ENCODE measurements at regions not wholly inside any gene's neighbourhood (a gene's known extent, or its start where the extent isn't known, plus 50 kb on each side); places are given as distances from the start of the nearest gene placed in this dataset.

DNA sequence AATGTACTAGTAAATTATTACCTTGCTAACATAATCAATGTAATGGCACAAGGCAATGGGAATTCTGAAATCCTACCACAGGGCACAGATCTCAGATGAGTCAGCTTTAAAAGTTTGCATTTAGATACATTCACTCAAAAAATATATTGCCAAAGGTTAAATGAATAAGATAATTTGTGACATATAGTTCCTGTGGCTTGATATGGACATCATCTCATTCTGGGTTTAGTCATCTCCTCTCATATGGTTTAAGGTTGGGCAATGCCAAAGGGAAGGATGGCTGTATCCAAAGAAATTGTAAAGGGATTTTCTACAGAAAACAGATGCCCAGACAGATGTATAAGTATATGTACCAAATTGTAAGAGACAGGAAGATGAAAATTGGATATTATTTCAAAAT is 1065.0 kb downstream of the LRFN5 start:
- Mint-ChIP-seq H3K9me3 (no peaks in the 10 kb centered on the region), H3K4me1 (no peaks in the 10 kb centered on the region), H3K27me3 (ENCODE audit: low read depth, poor library complexity) (no peaks in the 10 kb centered on the region), H3K36me3 (ENCODE audit: low read depth) (no peaks in the 10 kb centered on the region), H3K27ac (no peak overlapping the region), H3K4me3 (no peak overlapping the region)
- no peak for DNase-seq
- TF ChIP-seq, protein P1, sequence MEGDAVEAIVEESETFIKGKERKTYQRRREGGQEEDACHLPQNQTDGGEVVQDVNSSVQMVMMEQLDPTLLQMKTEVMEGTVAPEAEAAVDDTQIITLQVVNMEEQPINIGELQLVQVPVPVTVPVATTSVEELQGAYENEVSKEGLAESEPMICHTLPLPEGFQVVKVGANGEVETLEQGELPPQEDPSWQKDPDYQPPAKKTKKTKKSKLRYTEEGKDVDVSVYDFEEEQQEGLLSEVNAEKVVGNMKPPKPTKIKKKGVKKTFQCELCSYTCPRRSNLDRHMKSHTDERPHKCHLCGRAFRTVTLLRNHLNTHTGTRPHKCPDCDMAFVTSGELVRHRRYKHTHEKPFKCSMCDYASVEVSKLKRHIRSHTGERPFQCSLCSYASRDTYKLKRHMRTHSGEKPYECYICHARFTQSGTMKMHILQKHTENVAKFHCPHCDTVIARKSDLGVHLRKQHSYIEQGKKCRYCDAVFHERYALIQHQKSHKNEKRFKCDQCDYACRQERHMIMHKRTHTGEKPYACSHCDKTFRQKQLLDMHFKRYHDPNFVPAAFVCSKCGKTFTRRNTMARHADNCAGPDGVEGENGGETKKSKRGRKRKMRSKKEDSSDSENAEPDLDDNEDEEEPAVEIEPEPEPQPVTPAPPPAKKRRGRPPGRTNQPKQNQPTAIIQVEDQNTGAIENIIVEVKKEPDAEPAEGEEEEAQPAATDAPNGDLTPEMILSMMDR (IDR thresholded peaks at IDR 0.05): no peak

DNA sequence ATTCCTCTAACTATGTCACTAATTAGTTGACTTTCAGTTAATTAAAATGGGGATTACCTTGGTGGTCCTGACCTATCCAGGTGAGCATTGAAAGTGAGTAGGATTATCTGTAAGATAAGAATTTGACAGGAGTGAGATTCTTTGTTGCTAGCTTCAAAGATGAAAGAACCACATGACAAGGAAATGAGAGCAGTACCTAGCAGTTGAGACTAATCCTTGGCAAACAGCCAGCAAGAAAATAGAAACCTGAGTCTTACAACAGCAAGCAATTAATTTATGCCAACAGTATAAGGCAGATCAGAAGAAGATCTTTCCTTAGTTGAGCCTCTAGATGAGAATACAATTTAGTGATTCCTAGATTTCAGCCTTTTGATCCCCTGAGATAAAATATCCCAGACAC is 1058.4 kb downstream of the LRFN5 start:
- Mint-ChIP-seq H3K4me1 (no peaks in the 10 kb centered on the region), H3K27me3 (ENCODE audit: low read depth, poor library complexity) (no peaks in the 10 kb centered on the region), H3K4me3 (no peak overlapping the region), H3K36me3 (ENCODE audit: low read depth) (no peaks in the 10 kb centered on the region), H3K9me3 (no peaks in the 10 kb centered on the region), H3K27ac (no peak overlapping the region)
- TF ChIP-seq, protein P1 (IDR thresholded peaks at IDR 0.05): no peak
- DNase-seq: no peak

- no peaks in the 10 kb centered on the region for H3K4me1 Mint-ChIP-seq
- H3K9me3 Mint-ChIP-seq: no peaks in the 10 kb centered on the region
- no peaks in the 10 kb centered on the region for H3K36me3 Mint-ChIP-seq (ENCODE audit: low read depth)
- no peak overlapping the region for H3K27ac Mint-ChIP-seq
- no peak for DNase-seq
- no peaks in the 10 kb centered on the region for H3K27me3 Mint-ChIP-seq (ENCODE audit: low read depth, poor library complexity)
- TF ChIP-seq, protein P1 (IDR thresholded peaks at IDR 0.05): no peak
- no peak overlapping the region for H3K4me3 Mint-ChIP-seq
These were observed 1057.5 kb downstream of the LRFN5 start for GRCh38 chr14:42664190-42664589.

DNA sequence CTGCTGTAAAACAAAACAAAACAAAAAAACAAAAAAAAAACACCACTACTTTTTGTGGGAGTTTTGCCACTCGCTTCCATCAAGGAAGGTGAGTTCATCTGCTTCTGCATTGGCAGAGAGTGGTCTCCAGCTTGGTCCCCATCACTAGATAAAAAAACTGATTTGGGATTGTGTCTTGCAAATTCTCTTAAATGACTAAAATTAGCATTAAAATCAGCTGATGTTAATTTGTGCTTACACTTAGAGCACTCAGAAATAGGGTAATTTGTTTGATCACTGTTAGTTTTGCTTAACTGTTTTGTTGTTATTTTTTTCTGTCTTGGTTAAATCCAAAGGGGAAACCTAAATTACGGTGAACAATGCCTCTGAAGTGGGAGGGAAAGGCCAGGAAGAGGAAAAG is 1048.0 kb downstream of the LRFN5 start:
- no peak overlapping the region for H3K4me3 Mint-ChIP-seq
- TF ChIP-seq, protein P1 (IDR thresholded peaks at IDR 0.05): no peak
- H3K27me3 Mint-ChIP-seq (ENCODE audit: low read depth, poor library complexity): peaks cover 4% of the 10 kb centered on the region
- H3K36me3 Mint-ChIP-seq (ENCODE audit: low read depth): no peaks in the 10 kb centered on the region
- DNase-seq: no peak
- H3K9me3 Mint-ChIP-seq: no peaks in the 10 kb centered on the region
- H3K4me1 Mint-ChIP-seq: peaks cover 12% of the 10 kb centered on the region
- H3K27ac Mint-ChIP-seq: peak overlapping the region; percentile 36

DNA sequence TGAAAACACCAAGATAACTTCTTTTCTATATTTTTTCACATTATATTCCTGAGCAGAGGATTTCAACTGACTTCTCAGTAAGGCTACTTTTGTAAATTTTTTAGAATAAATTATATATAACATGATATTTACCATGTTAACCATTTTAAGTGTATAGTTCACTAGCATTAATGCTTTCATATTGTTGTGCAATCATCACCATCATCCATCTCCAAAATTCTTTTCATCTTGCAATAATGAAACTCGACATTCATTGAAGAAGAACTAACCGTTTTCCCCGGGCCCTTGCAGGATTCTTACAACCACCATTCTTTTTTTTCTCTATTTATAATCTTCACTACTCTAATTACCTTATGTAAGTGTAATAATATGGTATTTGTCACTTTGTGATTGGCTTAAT is 1036.1 kb downstream of the LRFN5 start:
- no peak overlapping the region for H3K27ac Mint-ChIP-seq
- peaks cover 13% of the 10 kb centered on the region for H3K9me3 Mint-ChIP-seq
- TF ChIP-seq, protein P1 (IDR thresholded peaks at IDR 0.05): no peak
- no peaks in the 10 kb centered on the region for H3K36me3 Mint-ChIP-seq (ENCODE audit: low read depth)
- H3K4me1 Mint-ChIP-seq: no peaks in the 10 kb centered on the region
- DNase-seq: no peak
- H3K4me3 Mint-ChIP-seq: no peak overlapping the region
- H3K27me3 Mint-ChIP-seq (ENCODE audit: low read depth, poor library complexity): no peaks in the 10 kb centered on the region

GRCh38 chr14:42633504-42634095 is 1026.9 kb downstream of the LRFN5 start:
- TF ChIP-seq, protein P1 (IDR thresholded peaks at IDR 0.05): no peak
- Mint-ChIP-seq H3K27ac (no peak overlapping the region), H3K4me3 (no peak overlapping the region), H3K4me1 (peaks cover 4% of the 10 kb centered on the region), H3K27me3 (ENCODE audit: low read depth, poor library complexity) (peaks cover 4% of the 10 kb centered on the region), H3K9me3 (no peaks in the 10 kb centered on the region), H3K36me3 (ENCODE audit: low read depth) (no peaks in the 10 kb centered on the region)
- no peak for DNase-seq

Measured in nephron progenitor cell (in vitro differentiated cells).